ENCODE measurements at regions not wholly inside any gene's neighbourhood (a gene's known extent, or its start where the extent isn't known, plus 50 kb on each side); places are given as distances from the start of the nearest gene placed in this dataset.

- TF ChIP-seq NFE2L1 (tag; IDR thresholded peaks at IDR 0.05; ENCODE audit: borderline replicate concordance, low read depth) = no peak
- no peak for TF ChIP-seq ZSCAN32 (CRISPR knock-in tag; IDR thresholded peaks at IDR 0.05)
- no peak for TF ChIP-seq HNRNPLL (IDR thresholded peaks at IDR 0.05; ENCODE audit: low read depth, low read length, poor library complexity, severe bottlenecking)
- TF ChIP-seq POLR2A (conservative IDR thresholded peaks at IDR 0.05) = no peak
Measured at GRCh38 chr4:3823496-3824341, 57.5 kb downstream of the ADRA2C start.

All from K562 (cell line).